GM19193 (cell line): ENCODE measurements at regions not wholly inside any gene's neighbourhood (a gene's known extent, or its start where the extent isn't known, plus 50 kb on each side); places are given as distances from the start of the nearest gene placed in this dataset.
A peak's percentile ranks its signal among the peaks of the same experiment; 100 is the strongest.

ENCODE experiments used
- POLR2A ChIP-seq: IDR thresholded peaks from 4 replicates; pipeline ENCODE4 v1.6.1; 2011; ENCODE audit not compliant: insufficient read depth, insufficient read length; ENCODE audit errors: extremely low read depth

DNA sequence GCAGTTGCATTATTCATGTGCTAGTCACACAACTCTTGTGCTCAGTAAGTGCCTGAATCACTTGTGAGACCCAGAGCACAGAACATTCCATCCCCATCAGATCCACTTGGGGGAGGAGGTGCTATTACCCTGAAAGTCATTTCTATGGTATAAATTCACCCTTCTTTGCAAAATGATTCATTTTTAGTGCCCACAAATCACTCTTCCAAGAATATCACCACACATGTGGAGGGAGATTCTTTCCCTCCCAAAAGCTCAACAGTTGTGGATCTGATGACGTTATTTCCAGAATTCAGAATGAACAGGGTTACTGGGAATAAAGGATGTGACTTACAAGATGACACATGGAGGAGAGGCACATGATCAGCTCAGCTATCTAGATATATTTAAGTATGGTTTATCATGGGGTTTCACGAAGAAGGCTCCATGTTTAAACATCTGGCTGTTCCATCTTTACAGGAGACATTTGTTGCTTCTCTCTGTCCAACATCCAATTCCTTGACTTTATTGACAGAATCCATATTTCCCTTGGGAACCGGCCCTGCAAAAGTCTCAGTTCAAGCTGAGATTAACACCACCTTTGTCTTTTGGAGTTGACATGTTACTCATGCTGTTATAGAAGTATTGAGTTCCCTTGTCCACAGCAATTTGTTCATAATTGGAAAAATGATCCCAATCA is 214.2 kb upstream of the PROK2 start:
- TF ChIP-seq POLR2A, result no peak

DNA sequence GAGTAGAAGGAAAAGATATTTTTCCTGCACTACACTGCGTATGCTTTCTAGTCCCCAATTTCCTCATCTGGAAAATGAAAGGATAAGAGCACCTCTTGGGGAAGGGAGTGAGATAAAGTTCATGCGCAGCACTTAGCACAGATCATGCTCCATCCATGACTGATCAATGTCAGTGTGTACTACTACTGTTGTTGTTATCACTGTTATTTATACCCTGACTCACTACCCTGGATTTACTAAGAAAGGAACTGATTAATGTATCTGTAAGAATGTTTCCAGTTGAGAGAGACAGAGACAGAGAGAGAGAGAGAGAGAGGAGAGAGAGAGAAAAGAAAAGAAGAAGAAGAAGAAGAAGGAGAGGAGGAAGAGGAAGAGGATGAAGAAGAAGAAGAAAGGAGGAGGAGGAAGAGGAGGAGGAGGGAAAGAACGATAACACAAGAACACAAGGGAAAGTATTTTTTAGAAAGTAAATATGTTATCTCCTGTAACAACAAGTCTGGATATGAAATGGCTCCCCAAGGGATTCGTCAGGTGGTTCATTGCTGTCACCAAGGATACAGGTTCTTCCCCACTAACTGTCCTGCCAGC is 212.2 kb upstream of the PROK2 start:
- no peak for TF ChIP-seq POLR2A

DNA sequence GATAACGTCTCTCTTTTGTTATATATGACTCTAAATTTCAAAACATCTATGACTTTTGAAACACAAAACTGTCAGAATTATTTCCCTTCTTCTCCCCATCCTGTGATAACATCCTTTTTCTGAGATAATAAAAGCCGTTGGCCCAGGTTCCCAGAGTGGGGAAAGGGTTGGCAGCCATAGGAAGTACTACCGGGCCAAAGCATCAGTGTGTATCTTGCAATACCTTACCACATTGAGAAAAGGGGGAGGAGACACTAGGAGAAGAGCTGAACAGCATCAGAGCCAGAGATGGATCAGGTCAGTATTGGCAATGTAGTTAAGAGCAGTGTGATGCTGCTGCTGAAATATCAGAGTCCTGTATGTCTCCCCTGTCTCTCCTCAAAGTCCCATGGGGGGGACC is 210.0 kb upstream of the PROK2 start:
- TF ChIP-seq POLR2A, result no peak

DNA sequence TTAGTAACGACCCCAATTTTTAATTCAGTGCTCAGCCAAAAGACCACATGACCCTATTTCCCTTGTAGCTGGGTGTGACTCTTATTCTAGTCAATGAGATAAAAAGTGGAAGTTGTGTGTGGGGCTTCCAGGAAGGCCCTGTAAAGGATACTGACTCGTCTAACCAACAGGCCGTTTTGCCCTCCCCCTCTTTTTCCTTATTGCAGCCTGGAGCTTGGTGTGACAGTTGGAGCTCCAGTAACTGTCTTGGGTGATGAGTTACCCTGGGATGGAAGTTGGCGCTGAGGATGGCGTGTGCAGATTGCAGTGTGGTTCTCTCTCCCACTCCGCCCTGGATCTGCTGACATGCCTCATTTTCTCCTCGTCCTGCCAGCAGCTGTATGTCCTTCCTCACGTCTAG is 209.3 kb upstream of the PROK2 start:
- TF ChIP-seq POLR2A, result no peak

DNA sequence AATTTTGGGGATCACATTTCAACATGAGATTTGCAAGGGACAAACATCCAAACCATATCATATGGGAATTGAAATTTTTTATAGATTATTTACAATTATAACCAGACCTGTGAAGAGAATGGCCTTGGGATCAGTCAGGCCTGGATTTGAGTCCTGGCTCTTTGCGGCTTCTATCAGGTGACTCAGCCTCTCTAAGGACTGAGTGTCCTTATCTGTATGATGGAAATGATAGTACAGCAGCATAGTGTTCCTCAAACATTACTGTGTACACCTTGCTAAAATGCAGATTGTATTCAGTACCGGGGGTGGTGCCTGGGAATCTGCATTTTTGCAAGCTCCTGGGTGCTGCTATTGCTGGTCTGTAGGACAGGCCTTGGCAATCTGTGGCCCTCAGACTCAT is 206.7 kb upstream of the PROK2 start:
- TF ChIP-seq POLR2A, result no peak

DNA sequence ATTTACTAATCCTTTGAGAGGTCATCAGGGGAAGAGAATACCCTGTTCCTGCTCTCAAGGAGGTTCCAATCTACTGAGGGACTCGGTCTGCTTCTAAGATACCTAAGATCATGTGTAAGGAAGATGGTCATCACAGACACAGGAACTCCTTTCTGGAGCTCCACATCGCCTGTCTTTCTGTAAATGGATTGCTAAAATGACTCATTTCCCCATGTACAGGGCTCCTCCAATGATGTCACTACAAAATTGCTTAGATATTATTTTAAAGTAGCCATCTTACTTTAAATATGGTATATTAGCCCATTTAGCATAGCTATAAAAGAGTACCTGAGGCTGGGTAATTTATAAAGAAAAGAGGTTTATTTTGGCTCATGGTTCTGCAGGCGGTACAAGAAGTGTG is 206.1 kb upstream of the PROK2 start:
- no peak for TF ChIP-seq POLR2A

DNA sequence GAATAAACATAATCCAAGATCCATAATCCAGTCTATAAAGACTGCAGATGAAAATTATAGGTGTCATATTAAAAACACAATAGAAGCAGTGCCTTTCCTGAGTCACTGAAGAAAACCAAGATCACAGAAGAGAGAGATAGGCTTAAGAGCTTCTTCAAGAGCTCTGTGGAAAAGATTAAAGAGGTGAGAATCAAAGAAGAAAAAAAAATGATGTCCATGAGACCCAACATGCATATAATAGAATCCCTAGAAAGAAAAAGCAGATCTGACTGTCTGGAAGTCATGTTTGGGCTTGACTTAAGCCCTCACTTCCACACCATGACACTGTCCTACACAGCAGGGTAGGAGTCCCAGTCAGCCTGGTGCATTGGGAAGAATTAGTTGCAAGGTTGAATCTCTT is 205.6 kb upstream of the PROK2 start:
- no peak for TF ChIP-seq POLR2A

DNA sequence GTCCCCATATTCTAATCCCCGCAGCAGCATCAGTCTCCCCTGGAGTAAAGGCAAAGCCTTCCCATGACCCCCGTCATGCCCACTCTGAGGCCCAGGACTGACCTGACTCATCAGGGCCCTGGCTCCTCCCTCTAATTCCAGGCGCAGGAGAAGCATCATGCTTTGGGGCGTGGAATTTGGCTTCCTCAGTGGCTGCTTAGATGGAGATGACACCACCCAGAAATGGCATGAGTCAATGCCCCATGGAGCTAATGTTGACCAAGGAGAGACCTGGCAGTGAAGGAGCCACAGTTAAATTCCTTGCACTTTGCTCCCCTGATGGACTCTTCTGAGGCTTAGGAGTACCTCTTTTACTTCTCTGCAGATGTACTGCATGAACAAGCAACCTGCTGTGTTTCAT is 204.2 kb upstream of the PROK2 start:
- no peak for TF ChIP-seq POLR2A

DNA sequence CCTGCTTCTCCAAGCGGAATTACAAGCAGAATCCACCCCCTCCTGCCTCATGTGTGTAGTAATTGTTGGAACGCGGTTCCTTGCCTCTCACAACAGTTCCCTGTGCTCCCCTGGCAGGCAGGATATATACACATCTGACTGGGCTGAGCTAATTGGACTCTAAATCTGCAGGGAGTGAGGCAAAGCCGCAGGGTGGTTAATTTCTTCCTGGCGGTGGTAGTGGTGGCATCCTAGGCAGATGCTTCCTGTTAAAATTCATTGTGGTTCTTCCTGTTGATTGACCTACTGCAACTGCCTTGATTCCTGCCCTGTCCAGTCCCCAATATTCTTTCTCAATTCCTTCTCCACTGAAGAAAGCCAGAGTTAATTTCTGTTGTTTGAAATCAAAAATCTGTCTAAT is 202.9 kb upstream of the PROK2 start:
- TF ChIP-seq POLR2A, result no peak

DNA sequence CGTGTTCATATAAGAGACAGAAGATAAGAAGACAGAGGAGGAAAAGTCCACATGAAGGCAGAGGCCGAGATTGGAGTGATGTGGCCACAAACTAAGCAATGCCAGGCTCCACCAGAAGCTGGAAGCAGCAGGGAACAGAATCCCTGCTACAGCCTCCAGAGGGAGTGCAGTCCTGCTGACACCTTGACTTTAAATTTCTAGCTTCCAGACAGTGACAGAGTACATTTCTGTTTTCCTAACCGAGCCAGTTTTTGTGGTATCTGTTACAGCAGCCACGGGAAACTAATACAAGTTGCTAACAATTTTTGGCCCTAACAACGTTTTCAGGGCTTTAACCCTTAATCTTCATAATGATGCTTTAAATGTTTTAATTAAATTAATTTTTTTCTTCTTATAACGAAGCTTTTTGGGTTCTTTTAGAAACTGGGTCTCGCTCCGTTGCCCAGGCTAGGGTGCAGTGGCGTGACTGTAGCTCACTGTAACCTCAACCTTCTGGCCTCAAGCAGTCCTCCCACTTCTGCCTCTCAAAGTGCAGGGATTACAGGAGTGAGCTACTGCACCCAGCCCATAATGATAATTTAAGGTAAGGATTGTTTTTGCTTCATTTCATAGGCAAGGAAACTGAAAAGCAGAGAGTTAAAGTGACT is 202.3 kb upstream of the PROK2 start:
- TF ChIP-seq POLR2A, result no peak

DNA sequence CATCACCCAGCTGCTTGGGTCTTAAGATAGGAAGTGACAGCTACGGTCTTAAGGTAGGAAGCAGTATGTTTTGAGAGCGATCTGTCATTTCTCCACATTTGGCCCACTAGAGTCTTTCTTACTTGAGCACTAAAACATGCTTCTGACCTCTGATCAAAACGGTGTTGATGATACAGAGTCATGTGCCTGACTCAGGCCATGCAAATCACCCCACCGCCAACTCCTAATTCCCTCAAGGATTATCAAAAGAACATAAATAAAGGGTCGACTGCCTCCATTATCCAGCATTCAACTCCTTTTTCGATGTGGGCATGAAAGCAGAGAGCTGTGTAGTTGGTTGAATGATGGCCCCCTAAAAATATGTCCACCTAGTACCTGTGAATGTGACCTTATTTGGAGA is 201.7 kb upstream of the PROK2 start:
- TF ChIP-seq POLR2A, result no peak

DNA sequence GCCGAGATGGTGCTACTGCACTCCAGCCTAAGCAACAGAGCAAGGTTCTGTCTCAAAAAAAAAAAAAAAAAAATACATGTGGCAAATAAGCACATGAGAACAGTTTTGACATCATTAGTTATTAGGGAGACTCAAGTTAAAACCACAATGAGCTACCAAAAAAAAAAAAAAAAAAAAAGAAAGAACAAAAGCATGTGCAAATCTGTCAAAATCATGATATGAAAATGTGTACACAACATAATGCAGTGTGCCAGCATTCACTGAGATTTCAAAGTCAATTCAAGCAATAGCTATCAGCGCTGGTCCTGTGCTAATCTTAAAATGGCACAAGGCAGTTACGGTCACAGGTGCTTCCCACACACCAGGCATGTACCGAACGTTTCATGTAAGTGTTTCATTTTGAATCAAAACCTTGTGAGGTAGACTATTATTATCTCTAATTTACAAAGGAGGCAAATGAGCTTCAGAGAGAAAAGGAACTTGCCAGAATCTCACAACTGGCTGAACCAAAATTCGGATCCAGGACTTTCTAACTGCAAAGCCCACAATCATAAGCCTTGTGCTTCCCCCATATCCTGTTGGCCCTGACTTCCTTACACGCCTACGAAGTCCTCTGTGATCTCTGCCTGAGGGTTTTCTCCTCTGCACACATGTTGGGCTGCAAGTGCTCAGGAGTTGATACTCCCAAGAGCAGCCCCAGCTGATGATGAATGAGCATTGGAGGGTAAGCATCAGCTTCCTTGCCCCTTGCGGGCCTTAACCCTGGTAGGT is 200.1 kb upstream of the PROK2 start:
- TF ChIP-seq POLR2A, result no peak

DNA sequence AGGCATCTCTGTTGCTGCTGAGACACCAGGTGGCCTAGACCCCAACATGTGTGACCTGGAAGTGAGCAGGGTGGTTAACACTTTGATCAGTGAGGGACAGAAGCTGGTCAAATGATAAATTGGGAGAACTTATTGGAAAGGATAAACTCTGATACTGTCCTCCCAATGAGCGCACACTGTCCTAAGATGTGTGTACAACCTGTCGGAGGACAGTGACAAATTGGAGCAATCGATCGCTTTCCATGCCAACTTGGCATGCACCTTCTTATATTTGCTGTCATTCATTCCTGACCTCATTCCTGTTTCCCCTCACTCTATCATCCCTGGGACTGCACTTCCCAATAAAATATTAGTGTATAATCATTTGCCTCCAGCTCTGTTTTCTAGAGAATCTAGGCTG is 198.7 kb upstream of the PROK2 start:
- no peak for TF ChIP-seq POLR2A

DNA sequence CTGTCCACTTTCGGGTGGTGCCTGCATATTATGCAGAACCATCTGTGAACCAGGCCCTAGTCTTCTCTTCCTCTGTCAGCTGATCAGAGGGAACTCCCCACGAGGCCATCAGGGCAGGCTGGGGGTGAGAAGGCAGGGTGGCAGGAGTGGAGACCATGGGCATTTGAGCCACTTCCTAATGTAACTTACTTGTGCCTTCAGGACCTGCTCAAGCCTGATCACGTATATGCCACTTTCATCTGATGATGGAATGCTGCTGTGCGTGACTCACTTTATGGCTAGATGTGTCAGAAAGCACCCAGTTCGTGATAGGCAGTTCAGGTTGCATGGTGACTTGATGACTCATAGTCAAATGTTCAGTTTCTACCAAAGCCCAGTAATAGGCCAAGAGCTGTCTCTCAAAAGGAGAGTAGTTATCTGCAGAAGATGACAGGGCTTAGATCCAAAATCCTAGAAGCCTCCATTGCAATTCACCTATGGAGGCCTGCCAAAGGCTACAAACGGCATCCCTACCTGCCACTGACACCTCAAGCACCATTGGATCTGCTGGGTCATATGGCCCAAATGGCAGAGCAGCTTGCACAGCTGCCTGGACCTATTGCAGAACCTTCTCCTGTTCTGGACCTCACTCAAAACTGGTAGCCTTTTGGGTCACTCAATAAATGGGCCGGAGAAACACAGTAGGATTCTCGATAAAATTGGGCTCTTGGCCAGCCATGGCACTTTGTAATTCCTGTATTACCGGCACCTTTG is 197.7 kb upstream of the PROK2 start:
- TF ChIP-seq POLR2A, result peak; percentile 18

DNA sequence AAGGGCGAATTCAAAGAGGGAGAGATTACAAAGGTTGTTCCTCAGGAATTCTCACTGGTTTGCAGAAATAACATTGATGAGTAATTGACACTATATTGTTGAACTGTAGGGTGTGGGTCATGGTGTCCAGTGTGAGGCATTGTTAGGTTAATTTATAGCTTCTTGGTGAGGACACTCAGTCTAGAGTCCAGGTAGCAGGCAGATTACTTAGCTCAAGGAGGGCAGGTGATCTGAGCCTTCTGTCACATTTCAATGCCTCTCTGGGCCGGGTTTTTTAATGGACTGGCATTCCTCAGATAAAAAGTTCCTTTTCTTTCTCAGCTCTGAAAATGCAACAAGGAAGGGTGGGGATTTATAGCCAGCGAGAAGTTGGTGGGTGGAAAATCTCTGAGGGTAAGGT is 194.2 kb upstream of the PROK2 start:
- no peak for TF ChIP-seq POLR2A
